ENCODE measurements at regions not wholly inside any gene's neighbourhood (a gene's known extent, or its start where the extent isn't known, plus 50 kb on each side); places are given as distances from the start of the nearest gene placed in this dataset.

DNA sequence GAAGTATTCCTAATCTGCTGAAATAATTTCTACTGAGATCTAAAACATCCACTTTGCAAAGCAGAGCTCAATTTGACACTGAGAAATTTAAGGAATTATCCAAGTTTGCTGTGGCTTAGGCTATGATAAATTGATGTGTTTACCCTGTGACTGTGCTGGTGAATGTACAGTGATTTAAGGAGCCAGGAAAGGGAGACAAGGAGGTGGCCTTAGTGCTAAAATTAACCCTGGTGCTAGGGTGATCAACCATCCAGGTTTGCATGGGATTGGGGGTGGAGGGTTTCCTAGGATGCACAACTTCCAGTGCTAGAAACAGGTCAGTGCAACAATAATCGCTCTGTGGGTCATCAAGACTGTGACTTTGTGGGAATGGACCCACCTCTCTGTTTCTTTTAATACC, 307.5 kb upstream of the SPRED2 start:
- DNase-seq (ENCODE audit: low read depth in 2 of 2) = no peak

DNA sequence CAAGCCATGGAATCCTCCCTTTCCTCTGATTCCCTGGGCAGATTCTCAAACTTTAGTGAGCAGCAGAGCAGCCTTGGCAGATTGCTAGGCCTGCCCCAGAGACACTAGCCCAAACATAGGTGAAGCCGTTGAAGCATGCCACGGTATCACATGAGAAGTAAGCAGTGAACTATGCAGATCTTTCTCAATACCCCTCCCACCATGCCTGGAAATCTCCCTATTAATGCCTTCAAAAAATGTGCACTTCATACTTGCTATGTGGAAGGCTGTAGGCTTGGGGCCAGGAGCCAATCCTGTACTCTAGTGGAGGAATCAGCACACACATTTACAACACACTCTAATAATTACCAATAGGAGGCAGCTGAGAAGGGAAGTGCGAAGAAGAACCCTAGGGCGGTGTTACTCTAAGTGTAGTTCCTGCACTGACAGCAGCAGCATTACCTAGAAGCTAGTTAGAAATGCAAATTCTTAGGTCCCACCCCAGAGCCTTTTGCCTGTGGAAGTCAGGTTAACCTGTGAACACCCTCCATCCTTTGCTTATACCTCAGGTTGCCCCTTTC, 305.1 kb upstream of the SPRED2 start:
- DNase-seq (ENCODE audit: low read depth in 2 of 2) = no peak

DNA sequence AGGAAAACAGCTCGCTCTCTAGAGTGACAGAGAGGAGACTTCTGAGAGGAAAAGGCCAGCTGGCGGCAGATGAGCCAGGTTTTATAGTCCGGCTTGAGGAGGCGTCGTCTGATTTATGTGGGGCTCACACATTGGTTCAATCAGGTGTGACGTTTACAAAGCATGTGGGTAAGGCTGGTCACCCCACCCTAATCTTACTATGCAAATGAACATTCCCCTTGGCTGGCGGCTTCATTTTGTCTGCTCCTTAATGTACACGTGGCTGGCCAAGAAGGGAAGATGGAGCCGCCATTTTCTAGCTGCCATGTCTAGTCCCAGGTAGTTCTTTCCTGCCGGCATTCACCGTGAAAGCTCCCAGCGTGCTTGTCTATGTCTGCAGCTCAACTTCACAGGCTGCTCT, 299.1 kb upstream of the SPRED2 start:
- DNase-seq (ENCODE audit: low read depth in 2 of 2) = no peak

DNA sequence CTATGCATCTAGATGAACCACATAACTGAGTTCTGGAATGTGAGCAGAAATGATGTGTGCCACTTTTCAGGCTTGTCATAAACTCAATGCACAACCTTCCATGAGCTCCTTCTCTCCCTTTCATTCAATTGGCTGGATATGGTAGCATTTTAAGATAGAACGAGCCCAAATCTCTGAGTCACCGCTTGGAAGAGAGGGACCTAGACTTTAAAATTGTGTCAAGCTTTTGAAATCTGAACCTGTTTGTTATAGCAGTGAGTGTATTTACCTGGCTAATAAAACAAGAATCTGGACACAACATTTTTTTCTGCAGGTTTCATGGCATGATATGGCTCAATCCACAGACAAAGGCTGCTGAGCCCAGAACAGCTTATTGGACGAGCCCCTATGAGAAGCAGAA, 297.8 kb upstream of the SPRED2 start:
- DNase-seq (ENCODE audit: low read depth in 2 of 2) = no peak

DNA sequence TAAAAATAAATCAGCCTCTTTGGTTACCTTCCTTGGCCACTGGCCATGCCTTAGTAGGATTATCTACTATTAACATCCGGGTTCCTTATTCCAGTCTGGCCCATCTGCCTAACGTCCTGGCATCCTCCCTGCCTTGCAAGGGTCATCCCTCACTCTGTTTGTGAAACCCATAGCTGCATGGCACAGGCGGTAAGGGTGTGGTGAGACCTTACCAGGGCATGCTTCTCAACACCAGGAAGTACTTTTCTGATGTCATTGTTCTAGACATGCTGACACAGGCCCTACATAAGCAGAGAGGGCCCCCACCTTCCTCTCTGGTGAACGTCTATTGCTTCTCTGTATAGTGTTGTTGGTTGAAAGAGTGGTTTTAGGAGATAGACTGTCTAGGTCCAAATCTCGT, 296.8 kb upstream of the SPRED2 start:
- DNase-seq (ENCODE audit: low read depth in 2 of 2) = no peak

DNA sequence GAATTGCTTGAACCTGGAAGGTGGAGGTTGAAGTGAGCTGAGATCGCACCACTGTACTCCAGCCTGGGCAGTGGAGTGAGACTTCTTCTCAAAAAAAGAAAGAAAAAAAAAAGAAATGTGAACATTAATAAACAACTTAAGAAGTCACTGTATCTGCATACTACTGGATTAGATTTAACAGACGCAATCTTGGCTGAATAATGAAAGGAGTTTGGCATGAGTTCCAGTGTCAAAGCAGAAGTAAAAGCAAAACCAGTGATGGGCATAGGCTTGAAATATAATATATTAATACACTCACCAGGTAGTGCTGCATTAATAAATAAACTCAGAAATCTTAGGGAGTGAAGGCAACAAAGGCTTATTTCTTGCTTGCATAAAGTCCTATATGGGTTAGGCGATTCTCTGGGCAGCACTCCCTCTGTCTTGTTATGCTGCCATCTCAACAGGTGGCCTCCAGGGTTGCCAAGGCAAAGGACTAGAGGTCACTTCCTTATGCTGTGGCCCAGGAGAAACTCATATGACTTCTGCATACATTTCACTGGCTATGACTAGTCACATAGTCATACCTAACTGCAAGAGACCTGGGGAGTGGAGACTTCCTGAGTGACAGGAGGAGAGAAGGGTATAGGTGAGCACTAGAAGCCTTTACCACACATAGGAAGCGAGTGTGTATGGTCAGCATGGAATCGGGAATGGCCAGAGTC, 296.2 kb upstream of the SPRED2 start:
- DNase-seq (ENCODE audit: low read depth in 2 of 2) = no peak

DNA sequence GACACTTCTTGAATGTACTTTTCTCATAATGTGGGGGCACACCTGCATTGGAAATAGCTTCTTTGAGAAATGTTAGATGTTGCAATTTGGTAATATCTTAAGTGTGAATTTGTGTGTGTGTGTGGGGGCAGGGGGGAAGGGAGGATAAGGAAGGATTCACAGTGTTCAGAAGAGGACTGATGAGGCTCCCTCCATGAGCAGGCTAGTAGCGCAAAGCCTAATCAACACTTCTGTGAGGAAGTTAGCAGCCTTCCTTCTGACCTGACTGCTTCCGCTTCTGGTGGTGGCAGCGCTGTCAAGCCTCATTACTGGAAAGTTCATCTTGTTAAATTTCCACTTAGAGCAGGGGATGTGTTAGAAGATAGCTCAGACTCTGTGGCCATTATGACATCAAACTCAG, 295.4 kb upstream of the SPRED2 start:
- no peak for DNase-seq (ENCODE audit: low read depth in 2 of 2)

DNA sequence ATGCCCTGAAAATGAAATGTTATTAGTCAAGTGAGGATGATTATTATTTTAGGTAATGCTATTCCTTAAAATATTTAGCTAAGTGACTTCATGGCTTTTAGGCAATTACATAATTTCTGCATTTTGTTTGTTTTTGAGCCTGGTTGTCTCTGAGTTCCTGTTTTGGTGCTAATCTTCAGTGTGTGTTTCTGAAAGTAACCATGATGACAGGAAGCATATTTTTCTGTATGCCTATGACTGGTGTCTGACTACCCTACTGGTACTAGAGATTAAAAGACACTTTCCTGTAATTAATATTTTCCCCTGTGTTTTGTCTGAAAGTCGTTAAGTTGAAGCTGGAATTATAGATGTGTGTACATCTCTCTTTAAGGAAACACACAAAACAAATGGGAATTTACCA, 295.0 kb upstream of the SPRED2 start:
- DNase-seq (ENCODE audit: low read depth in 2 of 2) = no peak

DNA sequence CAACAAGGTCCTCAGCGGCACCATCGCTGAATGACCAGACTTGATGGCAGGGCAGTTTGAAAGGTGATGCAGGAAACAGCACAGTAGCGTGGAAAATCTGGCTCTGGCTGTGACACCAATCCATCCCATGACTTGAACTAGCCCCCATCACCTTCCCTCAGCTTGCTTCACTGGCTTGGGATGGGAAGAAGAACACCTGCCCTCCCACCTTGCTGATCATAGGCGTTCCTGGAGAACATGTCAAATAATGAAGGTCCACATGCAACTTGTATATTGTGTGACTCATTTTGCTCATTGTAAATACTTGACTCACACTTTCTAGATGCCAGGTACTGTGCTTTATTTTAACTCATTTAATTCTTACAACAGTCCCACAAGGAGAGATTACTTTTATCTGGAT, 292.4 kb upstream of the SPRED2 start:
- DNase-seq (ENCODE audit: low read depth in 2 of 2) = no peak

DNA sequence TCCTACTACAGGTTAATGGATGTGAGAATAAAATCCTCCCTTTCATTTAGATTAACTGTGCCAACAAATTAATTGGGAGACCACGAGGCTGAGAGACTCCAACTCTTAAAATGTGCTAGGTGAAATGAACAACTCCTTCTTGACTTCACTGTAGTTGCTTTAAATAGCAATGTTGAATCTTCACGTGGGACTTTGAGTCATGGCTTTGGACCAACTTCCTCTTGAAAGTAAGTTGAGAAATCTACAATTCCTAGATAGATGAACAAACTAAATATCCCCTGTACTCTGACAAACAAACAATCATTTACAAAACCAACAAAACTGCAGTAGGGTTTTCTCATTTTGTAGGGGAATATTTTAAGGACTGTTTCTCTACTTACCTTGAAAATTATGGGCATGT, 291.9 kb upstream of the SPRED2 start:
- no peak for DNase-seq (ENCODE audit: low read depth in 2 of 2)

DNA sequence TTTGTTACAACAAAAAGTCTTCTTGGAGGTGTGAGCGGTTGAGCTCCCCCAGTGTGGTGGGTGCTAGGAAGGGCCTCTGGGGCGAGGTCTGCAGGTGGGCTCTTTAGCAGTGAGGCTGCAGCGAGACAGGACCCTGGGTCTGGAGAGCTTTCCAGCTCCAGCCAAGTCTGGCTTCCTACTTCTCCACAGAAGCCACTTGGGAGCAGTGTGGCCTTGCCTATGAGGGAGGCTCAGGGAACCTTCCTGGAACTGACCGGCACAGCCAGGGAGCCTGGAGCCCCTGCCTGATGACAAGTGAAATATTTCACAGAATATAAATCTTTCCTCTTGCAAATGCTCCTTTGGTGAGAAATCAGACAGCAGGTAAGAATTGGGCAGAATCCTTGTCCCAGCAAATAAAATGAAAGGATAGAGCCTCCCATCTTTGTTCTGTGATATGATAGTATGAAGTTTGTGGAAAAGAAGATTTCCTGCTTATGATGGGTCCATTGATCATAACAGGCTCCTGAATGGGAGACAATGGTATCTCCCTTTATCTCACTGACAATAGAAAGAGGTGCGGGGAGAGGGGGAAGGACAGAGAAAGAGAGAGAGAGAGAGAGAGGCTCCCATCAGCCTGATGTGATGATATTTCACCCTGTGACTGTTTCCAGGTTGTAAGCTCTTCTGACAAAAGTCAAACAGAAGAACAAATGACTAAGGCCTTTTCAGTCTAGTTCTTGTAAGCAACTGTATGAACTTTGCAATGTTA, 289.8 kb upstream of the SPRED2 start:
- no peak for DNase-seq (ENCODE audit: low read depth in 2 of 2)

DNA sequence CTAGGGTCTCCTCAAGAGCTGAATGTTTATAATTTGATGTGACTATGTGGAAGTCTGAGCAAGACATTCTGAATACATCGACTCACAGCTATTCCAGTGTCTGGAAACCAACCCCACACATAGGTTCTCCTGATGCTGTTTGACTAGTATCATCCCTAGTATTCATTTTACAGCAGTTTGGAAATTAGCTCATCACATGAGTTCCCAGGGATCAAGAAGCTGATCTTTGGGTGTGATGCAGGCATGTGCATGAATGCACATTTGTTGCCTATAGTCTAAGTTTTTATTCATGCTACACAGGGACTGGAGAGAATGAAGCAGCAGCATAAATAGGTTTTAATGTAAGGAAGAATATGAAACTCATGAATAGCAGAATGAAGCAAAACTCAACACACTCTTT, 284.3 kb upstream of the SPRED2 start:
- no peak for DNase-seq (ENCODE audit: low read depth in 2 of 2)

DNA sequence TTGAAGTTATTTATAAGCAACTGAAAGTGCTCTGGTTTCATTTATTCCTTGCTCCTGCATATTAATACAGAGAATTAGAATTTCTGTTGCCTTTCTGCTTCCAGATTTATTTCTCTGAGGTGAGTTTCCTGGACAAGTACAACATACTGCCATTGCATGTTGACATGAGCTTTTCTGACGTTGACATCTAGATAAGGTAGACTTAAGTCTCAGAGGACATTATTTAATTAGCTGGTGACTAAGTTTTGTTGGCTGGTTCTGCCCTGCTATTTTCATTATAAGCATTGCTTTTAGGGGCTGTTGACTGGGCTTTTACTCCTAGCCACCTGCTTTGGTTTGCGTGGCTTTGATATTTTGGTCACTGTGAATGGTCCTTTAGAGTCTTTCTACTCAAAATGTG, 282.9 kb upstream of the SPRED2 start:
- DNase-seq (ENCODE audit: low read depth in 2 of 2) = no peak

DNA sequence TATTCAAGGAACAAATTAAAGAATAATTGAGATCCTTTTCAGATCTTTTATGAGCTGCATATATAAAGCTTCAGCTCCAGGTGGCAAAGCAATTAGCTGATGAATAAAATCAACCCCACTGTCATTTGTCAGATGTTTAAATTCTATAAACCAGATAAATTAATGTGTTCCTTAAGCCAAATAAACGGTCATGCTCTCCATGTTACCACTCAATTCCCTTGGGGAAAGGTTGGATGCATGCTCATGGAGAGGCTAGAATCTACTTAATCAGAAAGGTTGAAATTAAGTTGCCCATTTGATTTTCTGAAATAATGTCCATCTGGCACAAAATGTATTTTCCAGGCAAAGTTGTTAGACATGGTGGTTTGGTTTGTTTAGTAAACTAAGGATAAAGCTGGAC, 282.5 kb upstream of the SPRED2 start:
- no peak for DNase-seq (ENCODE audit: low read depth in 2 of 2)

DNA sequence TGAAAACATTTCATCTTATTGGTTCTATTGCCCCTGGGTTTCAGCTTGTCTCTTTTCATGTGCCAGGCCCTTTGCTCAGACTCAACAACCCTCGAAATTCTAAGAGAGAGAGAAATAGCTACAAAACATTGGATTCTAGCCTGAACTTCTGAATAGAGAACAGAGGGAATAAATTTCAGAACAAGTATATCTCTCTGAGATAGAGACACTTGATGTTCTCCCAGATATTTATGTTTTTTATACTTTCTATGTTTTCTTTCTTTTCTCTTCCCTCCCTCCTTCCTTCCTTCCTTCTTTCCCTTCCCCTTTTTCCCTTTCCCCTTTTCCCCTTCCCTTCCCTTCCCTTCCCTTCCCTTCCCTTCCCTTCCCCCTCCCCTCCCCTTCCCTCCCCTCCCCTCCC, 279.5 kb upstream of the SPRED2 start:
- DNase-seq (ENCODE audit: low read depth in 2 of 2) = no peak

DNA sequence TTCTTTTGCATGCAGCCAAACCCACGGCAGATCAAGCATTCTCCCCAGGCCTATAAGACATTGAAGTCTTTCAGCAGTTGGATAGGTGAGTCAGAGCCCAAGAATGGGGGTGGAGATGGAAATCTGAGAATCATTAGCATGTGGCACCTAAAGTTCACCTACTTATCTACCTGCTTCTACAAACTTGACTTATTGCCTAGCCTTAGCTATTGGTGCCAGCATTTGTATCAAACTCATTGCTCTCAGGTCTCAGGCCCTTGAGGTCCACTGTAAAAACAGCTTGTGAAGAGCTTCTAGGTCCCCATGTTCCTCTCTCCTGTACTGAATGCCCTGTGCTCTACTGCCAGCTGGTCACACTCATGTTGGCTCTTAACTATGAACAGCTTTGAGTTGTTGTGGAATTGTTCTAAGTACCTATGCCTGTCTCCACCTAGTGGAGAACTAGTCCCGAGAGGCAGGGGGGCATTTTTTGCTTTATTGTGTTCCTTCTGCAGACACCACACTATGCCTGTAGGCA, 278.4 kb upstream of the SPRED2 start:
- DNase-seq (ENCODE audit: low read depth in 2 of 2) = no peak

DNA sequence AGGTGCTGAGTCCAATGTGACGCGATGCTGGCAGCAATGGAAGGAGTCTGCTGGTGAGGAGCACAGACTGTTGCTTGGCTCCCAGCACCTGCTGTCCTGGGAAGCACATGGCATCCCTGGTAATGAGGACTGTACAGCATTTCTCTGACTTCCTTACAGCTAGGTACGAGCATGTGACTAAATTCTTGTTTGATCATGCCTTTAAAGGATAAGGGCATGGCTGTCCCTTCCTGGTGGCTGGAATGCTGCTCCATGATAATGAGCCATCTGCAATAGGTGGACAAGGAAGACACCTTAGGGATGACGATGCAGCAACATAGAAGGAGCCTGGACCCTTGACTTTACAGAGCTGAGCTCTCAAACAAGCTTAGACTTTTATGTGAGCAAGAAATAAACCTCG, 278.0 kb upstream of the SPRED2 start:
- DNase-seq (ENCODE audit: low read depth in 2 of 2) = no peak

DNA sequence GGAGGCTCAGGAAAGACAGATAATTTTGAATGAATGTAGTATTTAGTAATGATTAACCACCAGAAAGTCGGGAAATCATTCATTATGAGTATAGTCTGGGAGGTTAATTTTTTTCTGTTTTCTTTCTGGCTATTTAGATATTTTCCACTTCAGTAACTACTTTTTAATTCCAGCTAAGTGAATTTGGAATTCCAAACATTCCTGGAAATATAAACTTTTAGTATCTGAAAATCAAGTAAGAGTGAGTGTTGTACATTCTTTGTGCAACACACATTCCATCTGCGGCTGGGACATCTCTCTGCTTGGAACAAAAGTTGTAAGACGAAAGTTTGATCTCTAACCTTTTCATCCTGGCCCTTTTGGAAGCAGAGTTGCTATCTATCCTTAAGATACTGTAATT, 275.7 kb upstream of the SPRED2 start:
- no peak for DNase-seq (ENCODE audit: low read depth in 2 of 2)

DNA sequence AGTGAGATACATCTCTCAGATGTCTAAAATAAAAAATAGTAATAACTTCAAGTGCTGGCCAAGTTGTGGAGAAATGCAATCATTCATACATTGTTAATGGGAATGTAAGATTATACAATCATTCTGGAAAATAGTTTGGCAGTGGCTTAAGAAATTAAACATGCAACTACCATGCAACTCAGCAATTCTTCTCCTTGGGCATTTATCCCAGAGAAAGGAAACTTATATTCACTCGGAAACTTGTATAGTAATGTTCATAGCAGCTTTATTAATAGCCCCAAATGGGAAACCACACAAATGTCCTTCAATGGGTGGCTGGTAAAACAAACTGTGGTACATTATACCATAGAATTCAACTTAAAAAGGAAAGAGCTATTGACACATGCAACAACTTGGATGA, 274.0 kb upstream of the SPRED2 start:
- DNase-seq (ENCODE audit: low read depth in 2 of 2) = no peak

DNA sequence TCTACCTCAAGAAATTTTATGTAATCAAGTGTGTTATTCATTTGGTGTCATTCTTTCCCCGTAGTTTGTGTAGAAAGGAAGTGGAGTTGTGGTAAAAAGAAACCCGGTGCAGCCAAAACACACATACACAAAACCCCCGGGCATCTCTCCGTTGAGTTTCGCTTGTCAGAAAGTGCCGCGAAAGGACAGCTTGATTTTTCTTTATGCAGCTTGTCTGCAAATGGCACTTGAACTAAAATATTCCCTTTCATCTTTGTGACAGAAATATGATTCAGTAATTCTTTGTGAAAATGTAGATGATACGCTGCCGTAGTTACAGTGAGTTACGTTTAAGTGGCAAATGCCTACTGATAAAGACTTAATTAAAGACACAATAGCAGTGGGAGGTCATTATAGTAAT, 268.8 kb upstream of the SPRED2 start:
- no peak for DNase-seq (ENCODE audit: low read depth in 2 of 2)

DNA sequence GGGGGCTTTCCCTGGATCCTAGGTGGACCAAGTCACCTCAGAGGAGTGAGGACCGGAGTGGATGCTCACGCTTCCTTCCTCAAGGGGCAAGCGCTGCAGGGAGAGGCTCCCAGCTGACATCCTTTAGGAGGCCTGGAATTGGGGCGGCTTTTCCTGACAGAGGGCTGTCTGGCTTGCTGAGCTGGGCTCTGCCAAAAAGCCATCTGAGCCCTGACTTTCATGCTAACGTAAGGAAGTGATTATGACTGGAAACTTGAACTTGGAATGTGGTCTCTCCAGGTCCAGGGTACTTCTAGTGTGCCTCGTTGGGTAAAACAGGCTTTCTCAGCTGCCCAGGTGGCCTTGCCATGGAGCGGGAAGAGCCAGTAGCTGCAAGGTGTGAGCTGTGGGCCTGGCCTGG, 268.3 kb upstream of the SPRED2 start:
- no peak for DNase-seq (ENCODE audit: low read depth in 2 of 2)

DNA sequence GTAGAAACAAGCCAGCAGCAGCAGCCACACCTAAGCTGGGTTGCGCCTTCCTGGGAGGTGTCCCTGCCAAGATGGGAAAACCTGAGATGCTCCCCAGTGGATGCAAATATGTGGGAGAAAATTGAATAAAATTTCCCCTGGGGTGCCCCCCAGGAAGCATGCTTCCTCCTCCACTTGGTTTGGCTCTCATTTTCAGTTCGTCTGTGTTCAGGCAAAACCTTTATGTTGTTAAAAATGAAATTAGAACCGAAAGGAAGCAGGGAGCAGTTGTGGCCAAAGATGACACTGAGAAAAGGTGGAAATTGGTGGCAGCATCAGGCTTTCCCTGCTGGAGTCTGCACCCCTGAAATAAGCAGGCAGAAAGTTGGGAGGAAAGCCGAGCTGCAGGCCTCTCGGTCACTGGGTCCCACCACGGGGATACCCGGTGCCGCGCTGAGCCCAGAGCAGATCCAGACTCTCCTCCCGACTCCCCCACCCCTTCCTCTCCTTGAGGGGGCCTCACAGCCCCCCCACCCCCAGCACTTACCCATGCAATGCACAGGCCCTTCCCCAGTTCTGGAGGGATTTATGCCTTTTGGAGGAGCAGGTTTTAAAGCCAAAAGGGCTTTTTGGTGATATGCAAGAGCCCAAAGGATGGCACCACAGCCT, 267.7 kb upstream of the SPRED2 start:
- DNase-seq (ENCODE audit: low read depth in 2 of 2) = no peak

DNA sequence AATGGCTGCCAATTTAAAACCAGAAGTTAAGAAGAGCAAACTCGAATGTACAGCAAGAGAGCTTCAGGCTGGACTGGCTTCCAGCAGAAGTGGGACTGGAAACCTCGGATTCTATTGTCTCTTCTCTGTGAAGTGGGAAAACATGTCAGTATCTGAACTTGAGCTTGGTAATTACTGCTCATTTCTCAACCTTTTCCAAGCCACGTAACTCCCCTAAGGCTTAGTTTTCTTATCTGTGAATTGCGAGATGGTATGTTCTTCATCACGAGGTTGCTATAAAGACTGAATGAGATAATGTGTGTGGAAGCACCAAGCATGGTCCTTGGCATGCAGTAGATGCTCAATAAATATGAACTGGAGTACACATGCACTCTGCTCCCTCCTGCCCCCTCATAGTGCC, 259.4 kb upstream of the SPRED2 start:
- no peak for DNase-seq (ENCODE audit: low read depth in 2 of 2)

Measured in stimulated activated CD8-positive, alpha-beta memory T cell treated with anti-CD3 and anti-CD28 coated beads, Interleukin-2, amount 100 ng/mL, for 48 hours (primary cell).